Ascending aorta (tissue), 2 donors: ENCODE measurements at regions not wholly inside any gene's neighbourhood (a gene's known extent, or its start where the extent isn't known, plus 50 kb on each side); places are given as distances from the start of the nearest gene placed in this dataset.

Experiments used
- DNase-seq, 2 donors: peaks; one replicate each; pipeline ENCODE4 v3.0.0-alpha.2; 2019; ENCODE audit warnings: low spot score in 2 of 2
- H3K27ac ChIP-seq, 2 donors: fragments of 200-600 bp; sonication (generic); one replicate each; pipeline ENCODE4 v1.5.1; 2016 to 2017; ENCODE audit warnings: mild to moderate bottlenecking in 1 of 2
- H3K27me3 ChIP-seq: fragments of 200-600 bp; sonication (generic); one replicate; pipeline ENCODE4 v1.5.1; 2017
- H3K36me3 ChIP-seq, 2 donors: fragments of 200-600 bp; sonication (generic); one replicate each; pipeline ENCODE4 v1.5.1; 2016
- H3K4me1 ChIP-seq, 2 donors: fragments of 200-600 bp; sonication (generic); one replicate each; pipeline ENCODE4 v1.5.1; 2016 to 2017; ENCODE audit warnings: mild to moderate bottlenecking in 1 of 2
- H3K4me3 ChIP-seq, 2 donors: fragments of 200-600 bp; sonication (generic); one replicate each; pipeline ENCODE4 v1.5.1; 2016 to 2017; ENCODE audit warnings: mild to moderate bottlenecking in 1 of 2
- H3K9me3 ChIP-seq, 2 donors: fragments of 200-600 bp; sonication (generic); one replicate each; pipeline ENCODE4 v1.5.1; 2016
- CTCF ChIP-seq, 3 experiments: fragments of 200-600 bp in 2 of 3; fragments of 450-650 bp in 1 of 3; sonication (generic) in 2 of 3; IDR thresholded peaks; one replicate each; pipeline ENCODE4 v1.5.1; 2016 to 2019; ENCODE audit warnings: antibody characterized with exemption in 3 of 3, mild to moderate bottlenecking in 1 of 3, moderate library complexity in 1 of 3
- intact Hi-C: fragments of 100-400 bp; cut with DNase I; formaldehyde crosslinking; loops from one replicate; pipeline ENCODE4 v1.15.1; 2023

- no peak for TF ChIP-seq CTCF (IDR thresholded peaks at IDR 0.05)
- H3K4me1 ChIP-seq, result no peaks in the 10 kb centered on the region
- H3K4me3 ChIP-seq, result no peak overlapping the region
- intact Hi-C loops, result no loop called here
- no peaks in the 10 kb centered on the region for H3K36me3 ChIP-seq
- H3K9me3 ChIP-seq, result no peaks in the 10 kb centered on the region
- no peak overlapping the region for H3K27ac ChIP-seq
- H3K27me3 ChIP-seq, result no peaks in the 10 kb centered on the region
- no peak for DNase-seq
Observed at GRCh38 chr2:192250961-192251360, 56.2 kb upstream of the TMEFF2 start.

GRCh38 chr2:192247456-192247855 lies 52.7 kb upstream of the TMEFF2 start:
- Histone ChIP-seq H3K27ac (no peak overlapping the region), H3K9me3 (no peaks in the 10 kb centered on the region), H3K4me1 (no peaks in the 10 kb centered on the region), H3K4me3 (no peak overlapping the region), H3K27me3 (no peaks in the 10 kb centered on the region), H3K36me3 (no peaks in the 10 kb centered on the region)
- no peak for TF ChIP-seq CTCF (IDR thresholded peaks at IDR 0.05)
- DNase-seq, result no peak
- intact Hi-C loops, result no loop called here

- Histone ChIP-seq H3K27me3 (no peaks in the 10 kb centered on the region), H3K36me3 (no peaks in the 10 kb centered on the region), H3K4me3 (no peak overlapping the region), H3K4me1 (no peaks in the 10 kb centered on the region), H3K27ac (no peak overlapping the region), H3K9me3 (no peaks in the 10 kb centered on the region)
- intact Hi-C loops, result no loop called here
- no peak for DNase-seq
- TF ChIP-seq CTCF (IDR thresholded peaks at IDR 0.05), result no peak
Observed at GRCh38 chr2:192246297-192246696, 51.6 kb upstream of the TMEFF2 start.

- no peak for DNase-seq
- intact Hi-C loops, result no loop called here
- Histone ChIP-seq H3K4me3 (no peak overlapping the region), H3K36me3 (no peaks in the 10 kb centered on the region), H3K4me1 (no peaks in the 10 kb centered on the region), H3K9me3 (no peaks in the 10 kb centered on the region), H3K27ac (no peak overlapping the region), H3K27me3 (no peaks in the 10 kb centered on the region)
- no peak for TF ChIP-seq CTCF (IDR thresholded peaks at IDR 0.05)
Observed at GRCh38 chr2:192245329-192245728, 50.6 kb upstream of the TMEFF2 start.
